GM23338 (cell line): ENCODE measurements at regions not wholly inside any gene's neighbourhood (a gene's known extent, or its start where the extent isn't known, plus 50 kb on each side); places are given as distances from the start of the nearest gene placed in this dataset.

Experiments
- CTCF ChIP-seq, 2 experiments: fragments of 200-600 bp in 1 of 2; sonication (generic) in 1 of 2; conservative IDR thresholded peaks; 2 replicates each; pipeline versions ENCODE4 v1.5.1 to v1.6.1; 2016 to 2017; ENCODE audit warnings: antibody characterized with exemption in 2 of 2, low read depth in 2 of 2, mild to moderate bottlenecking in 2 of 2, moderate library complexity in 1 of 2
- EZH2phosphoT487 ChIP-seq: fragments of 200-600 bp; sonication (generic); IDR thresholded peaks from one replicate; pipeline ENCODE4 v1.8.1; 2018; ENCODE audit warnings: antibody characterized with exemption; ENCODE audit not compliant: unreplicated experiment
- JUNB ChIP-seq: IDR thresholded peaks from one replicate; pipeline ENCODE4 v1.6.1; 2016; ENCODE audit warnings: antibody characterized with exemption; ENCODE audit not compliant: unreplicated experiment
- REST ChIP-seq: IDR thresholded peaks from one replicate; pipeline ENCODE4 v1.6.1; 2018; ENCODE audit warnings: antibody characterized with exemption; ENCODE audit not compliant: unreplicated experiment
- ZNF114 ChIP-seq: fragments of 250-450 bp; sonication (Bioruptor Pico); IDR thresholded peaks from 2 replicates; pipeline ENCODE4 v1.5.0; 2020; ENCODE audit warnings: mild to moderate bottlenecking, moderate library complexity

GRCh38 chr1:30616759-30617158 lies 106.6 kb downstream of the MATN1 start:
- TF ChIP-seq CTCF (conservative IDR thresholded peaks at IDR 0.05; ENCODE audit: low read depth in 2 of 2): no peak
- TF ChIP-seq JUNB: no peak
- TF ChIP-seq REST: no peak
- TF ChIP-seq EZH2phosphoT487: no peak
- no peak for TF ChIP-seq ZNF114 (CRISPR knock-in tag)
